GM19238 (cell line): ENCODE measurements at regions not wholly inside any gene's neighbourhood (a gene's known extent, or its start where the extent isn't known, plus 50 kb on each side); places are given as distances from the start of the nearest gene placed in this dataset.

Experiments
- DNase-seq: peaks from one replicate; pipeline ENCODE4 v3.0.0; 2011; ENCODE audit warnings: low spot score; ENCODE audit not compliant: insufficient read length

DNA sequence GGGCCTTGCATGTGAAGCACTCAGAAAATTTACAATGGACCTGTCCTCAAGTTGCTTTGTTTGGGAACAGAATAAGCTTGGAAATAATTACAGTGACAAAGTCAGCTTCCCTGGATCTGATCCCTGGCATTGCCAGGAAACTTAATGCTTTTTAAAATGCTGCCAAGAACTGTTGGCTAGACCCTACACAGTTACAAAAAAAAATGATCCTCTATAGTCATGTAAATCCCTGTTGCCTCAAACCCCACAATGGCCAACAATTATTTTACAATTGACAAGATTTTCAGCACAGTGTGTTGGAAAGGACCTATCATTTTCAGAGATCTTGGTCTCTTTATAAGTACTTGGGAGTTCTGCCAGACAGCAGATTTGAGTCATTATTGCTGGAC lies 470.4 kb upstream of the ACVR2A start:
- no peak for DNase-seq

GRCh38 chr2:147373800-147374422 lies 470.9 kb upstream of the ACVR2A start:
- no peak for DNase-seq

DNA sequence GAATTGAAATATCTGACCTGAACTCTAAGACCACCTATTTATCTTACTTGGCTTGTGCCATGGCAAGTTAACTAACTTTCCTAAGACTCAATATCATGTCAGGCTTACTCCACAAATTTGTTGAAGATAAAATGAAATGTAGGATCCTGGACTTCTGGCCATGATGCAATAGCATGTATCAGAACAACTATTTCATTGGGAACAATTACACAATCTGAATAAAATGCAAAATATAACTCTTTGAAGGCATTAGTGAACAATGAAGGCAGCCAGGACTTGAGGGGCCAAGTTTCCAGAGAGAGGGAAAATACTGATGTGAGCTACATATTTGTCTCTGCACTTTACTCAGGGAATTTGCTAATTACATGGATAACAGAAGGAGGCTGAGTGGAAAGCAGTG lies 476.5 kb upstream of the ACVR2A start:
- no peak for DNase-seq

DNA sequence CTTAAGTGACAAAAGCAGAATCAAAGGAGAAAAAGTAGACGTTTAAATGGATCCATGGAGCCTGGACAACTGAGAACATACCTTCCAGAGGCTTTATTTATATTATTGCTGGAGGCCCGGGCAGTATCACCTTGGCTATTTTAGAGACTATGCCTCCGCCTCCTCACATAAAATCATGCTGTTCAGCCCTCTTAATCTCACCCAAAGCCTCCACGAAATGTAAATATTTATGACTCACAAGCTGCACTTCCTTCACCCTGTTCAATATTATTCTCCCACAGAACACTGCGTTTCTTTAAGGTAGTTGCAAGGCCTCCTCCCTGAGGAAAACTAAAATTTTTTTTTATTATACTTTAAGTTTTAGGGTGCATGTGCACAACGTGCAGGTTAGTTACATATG lies 478.6 kb upstream of the ACVR2A start:
- no peak for DNase-seq

DNA sequence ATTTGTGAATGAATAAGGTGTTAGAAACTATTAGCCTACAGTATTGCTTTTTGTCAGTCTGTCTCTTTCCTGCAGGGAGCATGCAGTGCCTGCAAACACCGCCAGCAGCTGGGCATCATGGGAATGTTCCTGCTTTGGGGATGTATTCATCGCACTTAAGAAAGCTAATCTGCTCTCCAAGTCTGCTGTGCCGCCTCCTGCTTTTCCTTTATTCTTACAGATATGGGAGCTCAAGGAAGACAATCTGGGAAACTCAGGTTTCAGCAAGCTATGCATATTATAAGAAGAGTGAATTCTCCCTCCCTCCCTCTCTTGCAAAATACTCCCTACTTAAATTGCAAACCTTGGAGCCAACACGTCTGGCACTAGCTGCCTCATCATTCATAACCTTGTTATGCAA lies 479.2 kb upstream of the ACVR2A start:
- DNase-seq, result no peak

GRCh38 chr2:147364597-147364996 lies 480.2 kb upstream of the ACVR2A start:
- DNase-seq, result no peak

DNA sequence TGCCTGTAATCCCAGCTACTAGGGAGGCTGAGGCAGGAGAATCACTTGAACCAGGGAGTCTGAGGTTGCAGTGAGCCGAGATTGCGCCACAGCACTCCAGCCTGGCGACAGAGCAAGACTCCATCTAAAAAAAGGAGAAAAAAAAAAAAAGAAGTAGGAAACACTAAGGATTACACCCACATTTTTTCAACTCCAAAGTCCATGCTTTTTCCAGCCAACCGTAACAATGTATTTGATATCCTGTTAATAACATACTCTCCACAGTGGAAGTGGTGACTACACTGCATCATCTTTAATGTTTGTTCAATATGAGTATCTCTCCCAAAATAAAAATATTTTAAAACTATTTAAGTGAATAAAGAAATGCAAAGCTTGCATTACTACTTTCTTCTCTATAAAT lies 481.6 kb upstream of the ACVR2A start:
- no peak for DNase-seq

DNA sequence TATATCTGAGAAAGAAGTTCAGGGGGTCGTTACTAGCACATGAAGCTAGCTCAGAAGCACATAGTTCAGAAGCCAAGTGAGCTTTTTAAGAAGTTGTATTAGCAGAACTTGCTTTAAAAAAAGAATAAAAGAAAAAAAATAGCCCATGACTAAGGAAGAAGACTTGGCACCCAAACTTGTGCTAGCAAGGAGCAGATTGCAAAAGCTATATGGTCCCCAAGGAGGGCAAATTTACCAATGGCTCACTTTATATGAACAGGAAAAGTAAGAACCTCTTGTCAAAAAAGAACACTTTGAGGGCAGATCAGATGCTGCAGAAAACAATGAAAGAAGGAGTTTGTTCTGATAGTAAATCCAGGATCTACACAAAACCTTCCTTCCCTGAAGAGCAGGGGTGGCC lies 486.5 kb upstream of the ACVR2A start:
- DNase-seq, result no peak

GRCh38 chr2:147356157-147356556 lies 488.7 kb upstream of the ACVR2A start:
- DNase-seq, result no peak

- no peak for DNase-seq
Measured at GRCh38 chr2:147355706-147356105, 489.1 kb upstream of the ACVR2A start.

- DNase-seq, result no peak
Measured at GRCh38 chr2:147353072-147353381, 491.8 kb upstream of the ACVR2A start.

GRCh38 chr2:147352264-147353071 lies 492.4 kb upstream of the ACVR2A start:
- no peak for DNase-seq

DNA sequence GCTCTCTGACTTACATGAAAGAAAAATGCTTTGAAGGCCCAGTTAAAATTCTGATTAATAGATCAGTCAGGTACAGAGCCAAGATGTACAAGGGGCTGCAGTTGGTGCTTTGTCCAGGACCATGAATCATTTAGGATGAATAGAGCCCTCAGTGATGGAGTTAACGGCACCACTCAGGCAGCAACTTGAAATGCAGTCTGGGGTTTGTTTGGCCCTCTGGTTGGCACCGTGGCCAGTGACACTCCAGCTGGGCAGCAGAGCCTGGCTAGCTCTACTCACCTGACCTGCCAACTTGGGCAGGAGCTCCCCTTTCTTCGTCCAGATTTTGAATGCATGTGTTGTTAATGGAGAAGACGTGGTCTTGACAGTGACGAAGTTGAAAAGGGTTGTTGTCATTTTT lies 493.0 kb upstream of the ACVR2A start:
- no peak for DNase-seq

GRCh38 chr2:147348931-147349555 lies 495.8 kb upstream of the ACVR2A start:
- no peak for DNase-seq

GRCh38 chr2:147346142-147346541 lies 498.7 kb upstream of the ACVR2A start:
- DNase-seq, result no peak

DNA sequence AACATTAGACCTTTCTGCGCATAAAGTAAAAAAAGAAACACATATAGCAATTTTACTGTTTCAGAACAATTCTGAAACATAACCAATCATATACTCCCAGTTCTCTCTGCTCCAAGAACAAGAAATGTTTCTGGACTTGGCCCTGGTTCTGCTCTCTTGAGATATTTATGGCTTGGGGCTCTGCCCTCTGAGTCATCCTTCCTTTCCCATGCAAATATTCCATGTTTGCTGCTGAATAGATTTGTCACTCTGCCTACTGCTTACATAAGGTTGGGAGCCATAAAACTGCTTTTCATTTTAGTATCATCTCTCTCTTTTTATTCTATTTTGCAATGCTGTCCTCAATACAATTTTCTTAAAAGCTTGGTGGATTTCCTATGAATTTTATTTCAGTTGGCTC lies 499.6 kb upstream of the ACVR2A start:
- no peak for DNase-seq

DNA sequence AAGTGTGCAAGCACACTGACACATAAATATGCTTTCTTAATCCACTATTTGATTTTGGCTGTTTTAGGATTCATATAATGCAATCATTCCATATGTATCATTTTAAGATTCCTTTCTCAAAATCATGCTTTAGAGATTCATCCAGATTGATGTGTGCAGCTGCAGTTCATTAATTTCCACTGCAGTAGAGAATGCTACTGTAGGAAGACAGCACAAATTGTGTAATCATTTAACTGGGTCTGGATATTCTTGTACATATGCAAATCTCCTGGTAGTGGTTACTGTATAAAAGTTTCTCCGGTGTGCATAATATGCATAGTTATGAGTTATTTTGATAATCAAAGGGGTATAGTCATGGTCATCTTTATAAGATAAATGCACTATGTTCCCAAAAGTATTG lies 502.5 kb upstream of the ACVR2A start:
- DNase-seq, result no peak

- DNase-seq, result no peak
Measured at GRCh38 chr2:147331790-147332419, 512.9 kb upstream of the ACVR2A start.

- DNase-seq, result no peak
Measured at GRCh38 chr2:147330925-147331324, 513.9 kb upstream of the ACVR2A start.

- DNase-seq, result peak; percentile 1
Measured at GRCh38 chr2:147327613-147328012, 517.2 kb upstream of the ACVR2A start.

DNA sequence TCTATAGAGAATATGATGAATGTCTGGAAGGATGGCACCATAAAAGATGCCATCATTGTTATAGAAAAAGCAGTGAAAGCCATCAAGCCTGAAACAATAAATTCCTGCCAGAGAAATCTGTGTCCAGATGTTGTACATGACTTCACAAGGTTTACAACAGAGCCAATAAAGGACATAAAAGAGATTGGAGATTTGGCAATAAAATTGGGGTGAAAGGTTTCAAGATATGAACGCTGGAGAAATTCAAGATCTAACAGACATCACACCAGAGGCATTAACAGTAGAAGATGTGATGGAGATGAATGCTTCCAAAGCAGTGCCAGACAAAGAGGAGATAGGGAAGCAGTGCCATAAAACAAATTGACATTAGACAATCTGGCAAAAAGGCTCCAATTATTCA lies 518.8 kb upstream of the ACVR2A start:
- no peak for DNase-seq

GRCh38 chr2:147320146-147320545 lies 524.7 kb upstream of the ACVR2A start:
- no peak for DNase-seq

DNA sequence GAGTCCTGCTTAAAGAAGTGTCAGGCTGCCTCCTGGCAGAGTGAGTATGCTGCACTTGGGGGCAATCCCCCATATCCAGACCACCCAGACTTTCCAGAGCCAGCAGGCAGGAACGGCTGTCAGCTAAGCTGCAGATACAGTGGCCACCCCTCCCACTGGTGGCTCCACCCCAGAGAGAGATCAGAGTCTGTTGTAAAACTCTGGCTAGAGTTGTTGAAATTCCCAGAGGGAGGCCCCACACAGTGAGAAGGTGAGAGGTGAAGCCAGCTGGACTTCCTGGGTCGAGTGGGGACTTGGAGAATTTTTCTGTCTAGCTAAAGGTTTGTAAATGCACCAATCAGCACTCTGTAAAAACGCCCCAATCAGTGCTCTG lies 533.8 kb upstream of the ACVR2A start:
- DNase-seq, result no peak
